Activated naive CD8-positive, alpha-beta T cell treated with anti-CD3 and anti-CD28 coated beads for 36 hours (primary cell): ENCODE measurements at regions not wholly inside any gene's neighbourhood (a gene's known extent, or its start where the extent isn't known, plus 50 kb on each side); places are given as distances from the start of the nearest gene placed in this dataset.
"Not testable (repeated sequence)": the region's sequence is repeated elsewhere in the genome, so short reads cannot be mapped to it uniquely, and the experiment has no call there.

Experiments used
- DNase-seq: peaks from one replicate; pipeline ENCODE4 v3.0.0; 2021
- H3K27ac Mint-ChIP-seq: one replicate; pipeline ENCODE4 v1.8.0; 2022; ENCODE audit warnings: mild to moderate bottlenecking, moderate library complexity, mixed read lengths
- H3K27me3 Mint-ChIP-seq: one replicate; pipeline ENCODE4 v1.8.0; 2022; ENCODE audit warnings: mild to moderate bottlenecking, mixed read lengths
- H3K36me3 Mint-ChIP-seq: one replicate; pipeline ENCODE4 v1.8.0; 2021; ENCODE audit warnings: mild to moderate bottlenecking, mixed read lengths
- H3K4me1 Mint-ChIP-seq: one replicate; pipeline ENCODE4 v1.8.0; 2021; ENCODE audit warnings: mixed read lengths
- H3K4me3 Mint-ChIP-seq: one replicate; pipeline ENCODE4 v1.8.0; 2022; ENCODE audit warnings: mild to moderate bottlenecking, moderate library complexity, mixed read lengths
- H3K9me3 Mint-ChIP-seq: one replicate; pipeline ENCODE4 v1.8.0; 2022; ENCODE audit warnings: mixed read lengths

DNA sequence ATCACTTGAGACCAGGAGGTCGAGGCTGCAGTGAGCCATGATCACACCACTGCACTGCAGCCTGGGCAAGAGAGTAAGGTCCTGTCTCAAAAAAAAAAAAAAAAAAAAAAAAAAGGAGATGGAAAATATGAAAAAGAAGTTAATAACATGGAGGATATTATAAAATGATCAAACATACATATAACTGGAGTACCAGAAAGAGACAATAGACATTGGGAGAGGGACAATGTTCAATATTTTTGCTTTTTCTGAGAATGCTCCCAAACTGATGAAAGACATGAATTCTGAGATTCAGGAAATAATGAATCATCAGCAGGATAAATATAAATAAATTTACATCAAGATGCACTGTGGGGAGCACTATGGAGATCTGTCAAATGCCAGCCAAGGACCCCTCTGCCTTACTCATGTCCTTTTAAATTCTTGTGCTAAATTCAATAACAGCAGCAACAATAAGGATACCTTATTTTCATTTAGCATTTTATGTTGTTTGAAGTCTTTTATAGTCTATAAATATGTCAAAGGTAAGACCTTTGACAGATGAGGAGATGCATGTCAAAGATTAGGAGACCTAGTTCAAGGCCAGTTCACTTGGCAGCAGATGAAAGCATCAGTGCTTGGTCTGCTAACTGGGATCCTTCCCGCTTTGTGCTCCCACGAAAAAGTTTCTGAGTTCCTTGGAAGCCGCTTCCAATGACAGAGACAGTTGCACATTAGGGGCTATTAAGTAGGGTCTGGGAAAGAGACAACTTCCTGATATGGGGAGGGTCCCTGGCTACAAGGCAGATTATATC, 97.7 kb downstream of the TLR5 start:
- Mint-ChIP-seq H3K9me3 (peaks cover 6% of the 10 kb centered on the region), H3K27ac (no peak overlapping the region), H3K4me1 (no peaks in the 10 kb centered on the region), H3K27me3 (peaks cover 13% of the 10 kb centered on the region), H3K4me3 (no peak overlapping the region), H3K36me3 (no peaks in the 10 kb centered on the region)
- DNase-seq, result no peak

DNA sequence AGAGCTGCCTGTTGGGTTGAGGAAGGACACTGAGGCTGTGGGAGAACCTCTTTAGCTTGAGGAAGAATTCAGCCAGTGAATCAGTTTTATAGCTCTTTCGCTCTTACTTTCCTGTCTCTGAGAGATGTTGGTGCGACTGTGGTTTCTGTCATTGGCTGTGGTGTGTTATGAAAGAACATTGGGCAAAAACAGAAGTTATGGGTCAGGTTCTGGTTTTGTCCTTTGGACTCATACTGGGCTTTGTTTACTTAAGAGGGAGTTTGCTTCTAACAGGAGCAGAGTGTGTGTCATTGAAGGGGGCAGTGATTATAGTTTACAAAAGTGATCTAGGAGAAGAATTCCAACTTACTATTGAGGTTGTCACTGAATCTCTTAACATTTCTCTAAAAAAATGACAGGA, 97.0 kb downstream of the TLR5 start:
- peaks cover 6% of the 10 kb centered on the region for H3K9me3 Mint-ChIP-seq
- no peaks in the 10 kb centered on the region for H3K4me1 Mint-ChIP-seq
- H3K27ac Mint-ChIP-seq, result no peak overlapping the region
- H3K27me3 Mint-ChIP-seq, result peaks cover 13% of the 10 kb centered on the region
- no peak overlapping the region for H3K4me3 Mint-ChIP-seq
- no peaks in the 10 kb centered on the region for H3K36me3 Mint-ChIP-seq
- no peak for DNase-seq

DNA sequence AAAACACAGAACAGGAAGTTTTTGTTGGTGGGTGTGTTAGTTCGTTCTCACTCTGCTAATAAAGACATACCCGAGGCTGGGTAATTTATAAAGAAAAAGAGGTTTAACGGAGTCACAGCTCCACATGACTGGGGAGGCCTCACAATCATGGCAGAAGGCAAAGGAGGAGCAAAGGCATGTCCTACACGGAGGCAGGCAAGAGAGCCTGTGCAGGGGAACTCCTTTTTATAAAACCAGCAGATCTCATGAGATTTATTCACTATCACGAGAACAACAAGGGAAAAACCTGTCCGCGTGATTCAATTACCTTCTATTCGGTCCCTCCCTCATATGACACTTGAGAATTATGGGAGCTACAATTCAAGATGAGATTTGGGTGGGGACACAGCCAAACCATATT, 96.6 kb downstream of the TLR5 start:
- not testable (repeated sequence) for H3K4me3 Mint-ChIP-seq, H3K9me3 Mint-ChIP-seq, H3K4me1 Mint-ChIP-seq, H3K36me3 Mint-ChIP-seq, H3K27ac Mint-ChIP-seq, DNase-seq
- peaks cover 13% of the 10 kb centered on the region for H3K27me3 Mint-ChIP-seq

DNA sequence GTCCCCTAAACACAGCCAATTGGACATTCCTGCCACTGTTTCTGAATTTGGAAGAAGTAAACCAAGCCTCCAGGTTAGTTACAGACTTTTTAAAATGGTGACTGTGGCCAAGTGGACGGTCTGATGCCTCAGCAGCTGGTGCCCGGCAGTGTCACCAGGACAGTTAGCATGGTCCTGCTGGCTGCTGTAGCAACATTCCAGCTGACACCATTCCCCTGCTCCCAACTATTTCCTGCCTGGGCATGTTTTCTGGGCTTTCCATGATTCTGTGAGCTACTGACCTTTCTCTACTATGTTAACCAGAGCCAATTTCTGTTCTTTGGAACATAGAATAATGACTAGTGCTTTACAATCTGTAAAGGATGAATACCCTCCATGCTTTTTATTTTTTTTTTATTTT, 95.0 kb downstream of the TLR5 start:
- H3K9me3 Mint-ChIP-seq, result peaks cover 6% of the 10 kb centered on the region
- H3K4me3 Mint-ChIP-seq, result no peak overlapping the region
- no peak for DNase-seq
- no peaks in the 10 kb centered on the region for H3K4me1 Mint-ChIP-seq
- no peaks in the 10 kb centered on the region for H3K36me3 Mint-ChIP-seq
- peaks cover 8% of the 10 kb centered on the region for H3K27me3 Mint-ChIP-seq
- H3K27ac Mint-ChIP-seq, result no peak overlapping the region

DNA sequence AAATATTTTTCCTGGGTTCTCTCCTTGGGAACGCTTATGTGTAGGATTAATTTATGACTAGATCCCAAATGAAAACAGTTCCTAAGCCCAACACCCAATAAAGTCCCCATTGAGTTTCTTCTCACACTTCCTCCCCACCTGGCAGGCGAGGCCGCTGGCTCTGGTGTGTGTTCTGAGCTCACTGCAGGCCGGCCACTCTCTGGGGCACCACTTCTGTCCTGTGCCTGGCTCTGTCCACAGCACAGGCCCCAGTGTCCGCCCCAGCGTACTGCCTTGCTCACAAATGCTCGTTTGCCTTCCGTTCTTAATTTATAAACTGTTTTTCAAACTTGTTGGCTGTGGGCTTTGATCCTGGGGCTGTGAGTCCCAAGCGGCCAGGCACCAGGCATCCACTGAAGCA, 90.6 kb downstream of the TLR5 start:
- H3K4me3 Mint-ChIP-seq, result no peak overlapping the region
- H3K27me3 Mint-ChIP-seq, result peaks cover 4% of the 10 kb centered on the region
- DNase-seq, result no peak
- no peaks in the 10 kb centered on the region for H3K36me3 Mint-ChIP-seq
- no peaks in the 10 kb centered on the region for H3K4me1 Mint-ChIP-seq
- no peaks in the 10 kb centered on the region for H3K9me3 Mint-ChIP-seq
- no peak overlapping the region for H3K27ac Mint-ChIP-seq

DNA sequence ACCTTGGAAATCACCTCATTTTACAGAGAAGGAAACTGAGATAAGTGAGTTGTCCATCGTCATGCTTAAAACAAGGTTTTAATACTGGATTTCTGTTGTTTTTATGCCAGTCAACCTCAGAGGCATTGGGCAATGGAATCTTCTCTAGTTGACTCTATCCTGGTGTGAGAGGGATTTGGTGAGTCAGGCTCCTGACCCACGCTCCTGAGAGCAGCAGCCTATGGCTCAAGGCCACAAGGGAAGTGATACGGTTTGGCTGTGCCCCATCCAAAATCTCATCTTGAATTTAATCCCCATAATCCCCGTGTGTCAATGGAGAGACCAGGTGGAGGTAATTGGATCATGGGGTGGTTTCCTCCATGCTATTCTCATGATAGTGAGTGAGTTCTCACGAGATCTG, 90.1 kb downstream of the TLR5 start:
- Mint-ChIP-seq H3K4me1 (no peaks in the 10 kb centered on the region), H3K27me3 (peaks cover 4% of the 10 kb centered on the region), H3K9me3 (no peaks in the 10 kb centered on the region), H3K27ac (no peak overlapping the region), H3K36me3 (no peaks in the 10 kb centered on the region), H3K4me3 (no peak overlapping the region)
- no peak for DNase-seq

DNA sequence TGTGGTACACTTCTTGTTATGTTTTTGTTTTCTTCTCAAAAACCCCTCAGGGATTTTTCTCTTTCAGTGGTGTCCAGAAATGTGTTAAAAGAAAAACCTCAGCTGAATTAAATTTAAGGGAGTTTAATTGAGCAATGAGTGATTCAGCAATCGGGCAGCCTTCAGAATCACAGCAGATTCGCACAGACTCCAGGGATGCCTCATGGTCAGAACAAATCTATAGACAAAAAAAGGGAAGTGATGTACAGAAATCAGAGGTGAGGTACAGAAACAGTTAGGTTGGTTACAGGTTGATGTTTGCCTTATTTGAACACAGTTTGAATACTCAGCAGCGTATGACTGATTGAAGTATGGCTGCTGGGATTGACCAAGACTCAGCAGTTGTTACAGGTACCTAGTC, 86.2 kb downstream of the TLR5 start:
- H3K4me3 Mint-ChIP-seq, result no peak overlapping the region
- H3K27me3 Mint-ChIP-seq, result peaks cover 6% of the 10 kb centered on the region
- no peaks in the 10 kb centered on the region for H3K9me3 Mint-ChIP-seq
- no peaks in the 10 kb centered on the region for H3K36me3 Mint-ChIP-seq
- DNase-seq, result no peak
- no peaks in the 10 kb centered on the region for H3K4me1 Mint-ChIP-seq
- no peak overlapping the region for H3K27ac Mint-ChIP-seq

DNA sequence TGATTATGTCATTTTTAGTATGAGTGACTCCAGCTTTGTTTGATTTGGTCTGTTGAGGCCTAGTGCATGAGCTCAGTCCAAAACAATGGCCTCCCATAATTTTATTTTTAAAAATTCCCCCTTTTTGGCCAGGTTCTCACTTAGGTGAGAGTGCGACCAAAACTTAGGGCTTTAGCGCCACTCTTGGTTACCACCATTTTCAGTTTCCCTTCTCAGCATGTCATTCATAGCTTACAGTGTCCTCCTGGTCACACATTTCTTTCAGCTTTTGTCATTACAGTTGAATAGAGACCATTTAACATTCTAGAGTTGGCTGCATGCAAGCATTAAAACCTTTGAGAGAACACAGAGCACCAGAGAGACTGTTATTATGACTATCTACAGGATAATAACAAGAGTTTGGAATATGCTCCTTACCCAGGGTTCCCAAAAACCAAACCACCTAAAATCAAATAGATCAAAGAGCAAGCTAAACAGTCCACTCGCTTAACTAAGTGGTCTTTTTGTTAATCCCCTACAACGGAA, 85.4 kb downstream of the TLR5 start:
- H3K4me3 Mint-ChIP-seq, result no peak overlapping the region
- H3K4me1 Mint-ChIP-seq, result no peaks in the 10 kb centered on the region
- H3K36me3 Mint-ChIP-seq, result no peaks in the 10 kb centered on the region

More for the DNA sequence above, 85.4 kb downstream of the TLR5 start:
- DNase-seq, result no peak
- Mint-ChIP-seq H3K27ac (no peak overlapping the region), H3K9me3 (no peaks in the 10 kb centered on the region), H3K27me3 (peaks cover 6% of the 10 kb centered on the region)
